ENCODE measurements at regions not wholly inside any gene's neighbourhood (a gene's known extent, or its start where the extent isn't known, plus 50 kb on each side); places are given as distances from the start of the nearest gene placed in this dataset.
"Not testable (repeated sequence)": the region's sequence is repeated elsewhere in the genome, so short reads cannot be mapped to it uniquely, and the experiment has no call there.

- not testable (repeated sequence) for TF ChIP-seq ZNF24 (IDR thresholded peaks at IDR 0.05); ELF3 (CRISPR knock-in tag; IDR thresholded peaks at IDR 0.05); FOXM1 (CRISPR knock-in tag; IDR thresholded peaks at IDR 0.05); ELF1 (CRISPR knock-in tag; IDR thresholded peaks at IDR 0.05)
Observed at GRCh38 chr5:85002026-85002425, 617.3 kb upstream of the EDIL3 start.

All from HepG2 (cell line).